Stimulated activated CD4-positive, alpha-beta T cell treated with anti-CD3 and anti-CD28 coated beads, Interleukin-4, amount 100 ng/mL, for 24 hours (primary cell): ENCODE measurements at regions not wholly inside any gene's neighbourhood (a gene's known extent, or its start where the extent isn't known, plus 50 kb on each side); places are given as distances from the start of the nearest gene placed in this dataset.

Experiments used
- DNase-seq: peaks from one replicate; pipeline ENCODE4 v3.0.0-alpha.2; 2020

GRCh38 chr3:182609575-182610156 lies 183.6 kb upstream of the ATP11B start:
- DNase-seq: no peak

GRCh38 chr3:182612332-182612731 lies 181.0 kb upstream of the ATP11B start:
- no peak for DNase-seq

- DNase-seq: no peak
These were observed 175.8 kb upstream of the ATP11B start for GRCh38 chr3:182617500-182617899.

GRCh38 chr3:182618085-182618732 lies 175.1 kb upstream of the ATP11B start:
- DNase-seq: no peak

- DNase-seq: no peak
These were observed 174.2 kb upstream of the ATP11B start for GRCh38 chr3:182618981-182619591.

GRCh38 chr3:182620723-182621434 lies 172.4 kb upstream of the ATP11B start:
- no peak for DNase-seq

GRCh38 chr3:182621435-182622240 lies 171.7 kb upstream of the ATP11B start:
- DNase-seq: no peak

- DNase-seq: no peak
These were observed 171.1 kb upstream of the ATP11B start for GRCh38 chr3:182622241-182622545.

GRCh38 chr3:182626484-182627467 lies 166.5 kb upstream of the ATP11B start:
- DNase-seq: no peak

- no peak for DNase-seq
These were observed 164.8 kb upstream of the ATP11B start for GRCh38 chr3:182628531-182628930.

GRCh38 chr3:182629521-182629920 lies 163.8 kb upstream of the ATP11B start:
- no peak for DNase-seq

GRCh38 chr3:182631183-182632076 lies 161.9 kb upstream of the ATP11B start:
- no peak for DNase-seq

- DNase-seq: no peak
These were observed 161.3 kb upstream of the ATP11B start for GRCh38 chr3:182632077-182632393.

- no peak for DNase-seq
These were observed 160.1 kb upstream of the ATP11B start for GRCh38 chr3:182633186-182633585.

- no peak for DNase-seq
These were observed 156.7 kb upstream of the ATP11B start for GRCh38 chr3:182636646-182637045.

- no peak for DNase-seq
These were observed 155.8 kb upstream of the ATP11B start for GRCh38 chr3:182637350-182638110.

GRCh38 chr3:182644013-182644412 lies 149.3 kb upstream of the ATP11B start:
- no peak for DNase-seq

- peak; percentile 10 for DNase-seq
These were observed 148.4 kb upstream of the ATP11B start for GRCh38 chr3:182644790-182645433.

- no peak for DNase-seq
These were observed 142.7 kb upstream of the ATP11B start for GRCh38 chr3:182650568-182651128.
